A673 (cell line): ENCODE measurements at regions not wholly inside any gene's neighbourhood (a gene's known extent, or its start where the extent isn't known, plus 50 kb on each side); places are given as distances from the start of the nearest gene placed in this dataset.

Experiments
- CTCF ChIP-seq: fragments of 300-800, 200-600 bp; sonication (generic); conservative IDR thresholded peaks from 2 replicates; pipeline ENCODE4 v1.5.1; 2017; ENCODE audit warnings: low read depth, mild to moderate bottlenecking, antibody characterized with exemption, low read length, moderate library complexity, mixed read lengths
- EZH2 ChIP-seq: fragments of 200-600 bp; sonication (generic); IDR thresholded peaks from 2 replicates; pipeline ENCODE4 v1.6.1; 2017; ENCODE audit warnings: borderline replicate concordance, low read depth, mild to moderate bottlenecking, mixed read lengths, antibody characterized with exemption, low read length; ENCODE audit not compliant: poor library complexity, severe bottlenecking

DNA sequence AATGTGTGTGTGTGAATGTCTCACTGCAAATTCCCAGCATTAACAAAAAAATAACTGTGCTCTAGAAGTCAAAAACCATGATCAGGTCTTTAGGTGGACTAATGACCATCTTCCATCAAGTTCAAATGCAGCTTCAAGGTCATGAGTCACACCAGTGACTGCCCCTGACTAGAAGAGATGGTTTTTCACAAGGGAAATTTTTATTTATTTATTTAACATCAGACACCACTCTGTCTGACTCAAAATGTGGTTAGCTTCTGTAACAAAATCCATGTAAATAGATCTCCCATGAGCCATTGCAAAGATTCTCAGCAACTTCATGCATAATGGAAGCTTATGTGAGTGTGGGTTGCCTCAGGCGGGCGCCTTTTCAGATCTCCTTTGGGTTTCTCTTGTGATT lies 219.2 kb downstream of the KIT start:
- TF ChIP-seq CTCF: no peak
- TF ChIP-seq EZH2: no peak
